Mucosa of descending colon (tissue), 3 donors: ENCODE measurements at regions not wholly inside any gene's neighbourhood (a gene's known extent, or its start where the extent isn't known, plus 50 kb on each side); places are given as distances from the start of the nearest gene placed in this dataset.

Source experiments
- ATAC-seq: fragments of 200-7000 bp; cut with Tn5 transposase; one replicate; pipeline ENCODE4 v1.9.1; 2020; ENCODE audit warnings: mild to moderate bottlenecking, moderate library complexity
- DNase-seq, 3 donors: peaks; one replicate each; pipeline ENCODE4 v3.0.0-alpha.2; 2020
- H3K36me3 ChIP-seq: fragments of 200-600 bp; one replicate; pipeline ENCODE4 v1.8.0; 2021; ENCODE audit warnings: low read depth, mild to moderate bottlenecking
- H3K4me1 ChIP-seq: fragments of 200-600 bp; one replicate; pipeline ENCODE4 v1.8.0; 2021; ENCODE audit warnings: low read depth, mild to moderate bottlenecking
- H3K4me3 ChIP-seq: fragments of 200-600 bp; one replicate; pipeline ENCODE4 v1.8.0; 2021; ENCODE audit warnings: mild to moderate bottlenecking
- H3K9me3 ChIP-seq: fragments of 200-600 bp; one replicate; pipeline ENCODE4 v1.8.0; 2021; ENCODE audit warnings: mild to moderate bottlenecking
- CTCF ChIP-seq: fragments of 200-600 bp; IDR thresholded peaks from one replicate; pipeline ENCODE4 v1.8.0; 2022; ENCODE audit warnings: antibody characterized with exemption, mild to moderate bottlenecking
- intact Hi-C, 2 donors: fragments of 100-400 bp; cut with DNase I in 1 of 2; cut with micrococcal nuclease in 1 of 2; formaldehyde crosslinking; loops; one replicate each; pipeline versions ENCODE4 v1.11.0 to v1.11.1; 2022; cut with DNase I, micrococcal nuclease
- donor health status: DM: no; HTN: no; CAD: no; lungs with moderate emphysema.
- donor health status: DM: no; HTN: no; CAD: no.
- donor health status: DM: no; HTN: yes; CAD: no.

- DNase-seq (no peak), ATAC-seq (no peak)
- TF ChIP-seq CTCF: no peak
- H3K36me3 ChIP-seq: no peaks in the 10 kb centered on the region
- H3K9me3 ChIP-seq: no peaks in the 10 kb centered on the region
- no peaks in the 10 kb centered on the region for H3K4me1 ChIP-seq
- no peak overlapping the region for H3K4me3 ChIP-seq
- intact Hi-C loops: loop anchor here in 1 of 2 donors (10.0 kb wide), 1 partner anchor 963 kb away; no protein-coding TSS in a partner anchor
Observed at GRCh38 chr11:15641271-15642045, 526.7 kb downstream of the INSC start.

GRCh38 chr11:15645201-15645600 lies 530.5 kb downstream of the INSC start:
- Histone ChIP-seq H3K36me3 (no peaks in the 10 kb centered on the region), H3K4me1 (no peaks in the 10 kb centered on the region), H3K4me3 (no peak overlapping the region), H3K9me3 (no peaks in the 10 kb centered on the region)
- intact Hi-C loops: loop anchor here in 1 of 2 donors (10.0 kb wide), 1 partner anchor 960 kb away; no protein-coding TSS in a partner anchor
- no peak for TF ChIP-seq CTCF
- DNase-seq (peak in 1 of 3 donors; percentile 28), ATAC-seq (peak; percentile 18)

GRCh38 chr11:15649371-15650104 lies 534.8 kb downstream of the INSC start:
- ATAC-seq (no peak), DNase-seq (no peak)
- no peak for TF ChIP-seq CTCF
- no peaks in the 10 kb centered on the region for H3K36me3 ChIP-seq
- intact Hi-C loops: loop anchor here in 1 of 2 donors (10.0 kb wide), 1 partner anchor 955 kb away; no protein-coding TSS in a partner anchor
- no peaks in the 10 kb centered on the region for H3K9me3 ChIP-seq
- H3K4me3 ChIP-seq: no peak overlapping the region
- peaks cover 14% of the 10 kb centered on the region for H3K4me1 ChIP-seq

GRCh38 chr11:15650105-15650938 lies 535.6 kb downstream of the INSC start:
- Histone ChIP-seq H3K4me1 (peaks cover 14% of the 10 kb centered on the region), H3K4me3 (no peak overlapping the region), H3K36me3 (no peaks in the 10 kb centered on the region), H3K9me3 (no peaks in the 10 kb centered on the region)
- ATAC-seq: peak; percentile 98
- DNase-seq: peak; percentile 89 to 97 (median 94)
- peak; percentile 98 for TF ChIP-seq CTCF
- intact Hi-C loops: no loop called here

GRCh38 chr11:15651033-15651432 lies 536.3 kb downstream of the INSC start:
- DNase-seq (no peak), ATAC-seq (no peak)
- TF ChIP-seq CTCF: no peak
- Histone ChIP-seq H3K4me3 (no peak overlapping the region), H3K9me3 (no peaks in the 10 kb centered on the region), H3K36me3 (no peaks in the 10 kb centered on the region), H3K4me1 (peaks cover 14% of the 10 kb centered on the region)
- intact Hi-C loops: no loop called here
